WERI-Rb-1 (cell line): ENCODE measurements at regions not wholly inside any gene's neighbourhood (a gene's known extent, or its start where the extent isn't known, plus 50 kb on each side); places are given as distances from the start of the nearest gene placed in this dataset.

ENCODE experiments used
- DNase-seq: peaks from one replicate; pipeline ENCODE4 v3.0.0-alpha.2; 2020
- H3K27ac ChIP-seq: fragments of 250-450 bp; sonication (Bioruptor Pico); 2 replicates; pipeline ENCODE4 v1.5.1; 2020; ENCODE audit warnings: mild to moderate bottlenecking, moderate library complexity
- H3K27me3 ChIP-seq: fragments of 250-450 bp; sonication (Bioruptor Pico); 2 replicates; pipeline ENCODE4 v1.5.1; 2021; ENCODE audit warnings: mild to moderate bottlenecking, low read depth, moderate library complexity; ENCODE audit not compliant: insufficient read depth, severe bottlenecking
- H3K36me3 ChIP-seq: fragments of 250-450 bp; sonication (Bioruptor Pico); 2 replicates; pipeline ENCODE4 v1.5.1; 2020; ENCODE audit warnings: mild to moderate bottlenecking, moderate library complexity
- H3K4me3 ChIP-seq: 2 replicates; pipeline ENCODE4 v1.5.1; 2011; ENCODE audit warnings: low read depth, mild to moderate bottlenecking, control low read depth, low read length
- H3K9me3 ChIP-seq: fragments of 250-450 bp; sonication (Bioruptor Pico); 2 replicates; pipeline ENCODE4 v1.5.1; 2021; ENCODE audit warnings: mild to moderate bottlenecking, moderate library complexity; ENCODE audit not compliant: severe bottlenecking
- CTCF ChIP-seq: IDR thresholded peaks from 2 replicates; pipeline ENCODE4 v1.5.1; 2011; ENCODE audit warnings: low read depth, mild to moderate bottlenecking, control low read depth, inconsistent platforms, low read length

- Histone ChIP-seq H3K4me3 (no peak overlapping the region), H3K36me3 (no peaks in the 10 kb centered on the region), H3K9me3 (no peaks in the 10 kb centered on the region), H3K27me3 (no peaks in the 10 kb centered on the region), H3K27ac (no peak overlapping the region)
- no peak for TF ChIP-seq CTCF
- no peak for DNase-seq
Observed at GRCh38 chr12:46518729-46519128, 146.2 kb upstream of the SLC38A2 start.

GRCh38 chr12:46518169-46518568 lies 145.6 kb upstream of the SLC38A2 start:
- no peak for TF ChIP-seq CTCF
- H3K27ac ChIP-seq = no peak overlapping the region
- H3K36me3 ChIP-seq = no peaks in the 10 kb centered on the region

GRCh38 chr12:46517579-46517962 lies 145.0 kb upstream of the SLC38A2 start:
- H3K9me3 ChIP-seq = no peaks in the 10 kb centered on the region
- TF ChIP-seq CTCF = no peak

More at GRCh38 chr12:46518169-46518568, 145.6 kb upstream of the SLC38A2 start:
- no peak for DNase-seq
- Histone ChIP-seq H3K9me3 (no peaks in the 10 kb centered on the region), H3K27me3 (no peaks in the 10 kb centered on the region), H3K4me3 (no peak overlapping the region)

GRCh38 chr12:46516933-46517578 lies 144.5 kb upstream of the SLC38A2 start:
- no peaks in the 10 kb centered on the region for H3K9me3 ChIP-seq
- no peak overlapping the region for H3K4me3 ChIP-seq
- no peaks in the 10 kb centered on the region for H3K27me3 ChIP-seq
- no peaks in the 10 kb centered on the region for H3K36me3 ChIP-seq
- DNase-seq = no peak
- no peak overlapping the region for H3K27ac ChIP-seq
- TF ChIP-seq CTCF = no peak

More at GRCh38 chr12:46517579-46517962, 145.0 kb upstream of the SLC38A2 start:
- no peak overlapping the region for H3K4me3 ChIP-seq
- H3K36me3 ChIP-seq = no peaks in the 10 kb centered on the region
- no peak for DNase-seq
- no peaks in the 10 kb centered on the region for H3K27me3 ChIP-seq
- H3K27ac ChIP-seq = no peak overlapping the region

GRCh38 chr12:46516238-46516932 lies 143.8 kb upstream of the SLC38A2 start:
- Histone ChIP-seq H3K4me3 (no peak overlapping the region), H3K27me3 (no peaks in the 10 kb centered on the region), H3K27ac (no peak overlapping the region), H3K36me3 (no peaks in the 10 kb centered on the region), H3K9me3 (no peaks in the 10 kb centered on the region)
- no peak for DNase-seq
- TF ChIP-seq CTCF = no peak

GRCh38 chr12:46515829-46516228 lies 143.3 kb upstream of the SLC38A2 start:
- no peaks in the 10 kb centered on the region for H3K36me3 ChIP-seq
- TF ChIP-seq CTCF = no peak
- no peaks in the 10 kb centered on the region for H3K9me3 ChIP-seq
- no peaks in the 10 kb centered on the region for H3K27me3 ChIP-seq
- H3K4me3 ChIP-seq = no peak overlapping the region
- DNase-seq = no peak
- no peak overlapping the region for H3K27ac ChIP-seq
